ENCODE measurements at regions not wholly inside any gene's neighbourhood (a gene's known extent, or its start where the extent isn't known, plus 50 kb on each side); places are given as distances from the start of the nearest gene placed in this dataset.

GRCh38 chr12:118611770-118612169 is 235.4 kb downstream of the SUDS3 start:
- no peak for FAIRE-seq
- TF ChIP-seq, protein P1, sequence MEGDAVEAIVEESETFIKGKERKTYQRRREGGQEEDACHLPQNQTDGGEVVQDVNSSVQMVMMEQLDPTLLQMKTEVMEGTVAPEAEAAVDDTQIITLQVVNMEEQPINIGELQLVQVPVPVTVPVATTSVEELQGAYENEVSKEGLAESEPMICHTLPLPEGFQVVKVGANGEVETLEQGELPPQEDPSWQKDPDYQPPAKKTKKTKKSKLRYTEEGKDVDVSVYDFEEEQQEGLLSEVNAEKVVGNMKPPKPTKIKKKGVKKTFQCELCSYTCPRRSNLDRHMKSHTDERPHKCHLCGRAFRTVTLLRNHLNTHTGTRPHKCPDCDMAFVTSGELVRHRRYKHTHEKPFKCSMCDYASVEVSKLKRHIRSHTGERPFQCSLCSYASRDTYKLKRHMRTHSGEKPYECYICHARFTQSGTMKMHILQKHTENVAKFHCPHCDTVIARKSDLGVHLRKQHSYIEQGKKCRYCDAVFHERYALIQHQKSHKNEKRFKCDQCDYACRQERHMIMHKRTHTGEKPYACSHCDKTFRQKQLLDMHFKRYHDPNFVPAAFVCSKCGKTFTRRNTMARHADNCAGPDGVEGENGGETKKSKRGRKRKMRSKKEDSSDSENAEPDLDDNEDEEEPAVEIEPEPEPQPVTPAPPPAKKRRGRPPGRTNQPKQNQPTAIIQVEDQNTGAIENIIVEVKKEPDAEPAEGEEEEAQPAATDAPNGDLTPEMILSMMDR (IDR thresholded peaks at IDR 0.05; ENCODE audit: insufficient read depth, missing control alignments) = no peak
- no peak for DNase-seq (ENCODE audit: insufficient read length, low spot score)

DNA sequence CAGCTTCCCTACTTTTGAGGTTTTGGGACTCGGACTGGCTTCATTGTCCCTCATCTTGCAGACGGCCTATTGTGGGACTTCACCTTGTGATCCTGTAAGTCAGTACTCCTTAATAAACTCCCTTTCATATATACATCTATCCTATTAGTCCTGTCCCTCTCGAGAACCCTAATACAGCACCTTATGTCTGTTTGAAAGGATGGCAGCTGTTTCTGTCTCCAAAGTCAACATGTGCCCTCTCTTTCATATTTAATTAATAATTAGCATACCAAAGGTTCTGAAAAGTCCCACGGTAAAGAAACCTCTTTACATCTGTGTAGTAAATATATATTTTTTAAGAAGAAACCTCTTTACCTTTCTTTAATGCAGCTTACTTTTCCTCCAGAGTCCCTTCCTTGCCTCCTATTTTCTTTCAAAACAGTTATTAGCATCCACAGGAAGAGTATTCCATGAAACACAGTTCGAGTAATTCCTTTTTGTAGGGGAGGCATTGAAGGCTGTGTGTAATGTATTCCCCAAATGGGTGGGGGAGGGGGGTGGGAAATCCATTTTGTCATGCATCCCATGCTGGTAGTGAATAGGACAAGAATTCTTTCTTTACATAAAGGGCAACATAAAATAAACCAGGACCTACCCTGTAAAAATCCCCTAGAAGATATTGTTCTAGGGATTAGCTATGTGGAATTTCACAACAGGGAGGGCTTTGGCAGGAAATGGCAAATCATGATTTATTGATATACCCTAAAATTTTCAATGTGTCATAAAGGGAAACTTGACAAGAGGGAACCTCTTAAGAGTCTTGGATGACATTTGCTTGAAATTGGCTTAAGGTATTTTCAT is 241.5 kb downstream of the SUDS3 start:
- DNase-seq (ENCODE audit: insufficient read length, low spot score) (no peak), FAIRE-seq (no peak)
- TF ChIP-seq, protein P1 (IDR thresholded peaks at IDR 0.05; ENCODE audit: insufficient read depth, missing control alignments) = no peak

DNA sequence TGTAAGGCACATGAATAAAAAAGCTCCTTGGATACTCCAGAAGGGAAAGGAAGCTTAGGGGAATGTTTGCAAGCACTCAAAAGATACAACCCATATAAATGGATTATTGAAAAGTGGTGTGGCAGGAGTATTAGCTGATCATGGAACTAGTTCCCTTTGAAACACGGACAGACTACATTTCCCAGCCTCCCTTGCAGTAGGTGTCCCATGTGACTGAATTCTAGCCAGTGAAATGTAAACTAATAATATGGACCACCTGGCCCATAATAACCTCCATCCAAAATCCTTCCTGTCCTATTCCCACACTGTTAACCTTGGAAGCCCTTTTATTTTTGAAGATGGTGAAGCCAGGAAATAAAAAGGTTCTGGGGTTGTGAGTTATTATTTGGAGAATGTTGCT is 242.3 kb downstream of the SUDS3 start:
- DNase-seq (ENCODE audit: insufficient read length, low spot score) = no peak

DNA sequence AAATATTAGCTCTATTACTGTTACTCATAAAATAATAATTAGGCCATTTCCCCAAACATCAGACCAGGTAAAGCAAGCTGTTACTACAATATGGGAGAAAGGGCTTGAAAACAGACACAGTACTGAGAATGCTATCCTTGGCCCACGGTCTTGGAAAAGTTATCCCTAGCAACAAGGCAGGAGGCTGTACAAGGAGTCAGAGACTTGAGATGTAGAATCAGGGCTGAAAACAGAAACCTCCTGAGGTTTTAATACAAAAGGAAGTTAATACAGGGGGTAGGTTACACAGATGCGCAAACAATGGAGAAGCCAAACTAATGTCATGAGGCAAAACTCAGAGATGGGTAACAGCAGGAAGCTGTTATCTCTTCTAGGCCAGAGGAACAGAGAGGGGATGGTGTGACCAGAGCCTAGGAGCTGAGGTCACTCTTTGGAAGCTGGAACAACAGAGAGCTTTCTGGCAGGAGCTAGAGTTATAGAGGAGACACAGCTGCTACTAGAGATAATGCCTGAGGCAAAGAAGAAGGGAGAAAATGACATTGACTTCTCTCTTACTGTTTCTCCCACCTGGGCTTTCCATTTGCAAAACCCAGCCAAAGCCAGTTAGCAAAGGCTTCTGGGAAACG is 248.8 kb downstream of the SUDS3 start:
- TF ChIP-seq, protein P1 (IDR thresholded peaks at IDR 0.05; ENCODE audit: insufficient read depth, missing control alignments) = no peak
- no peak for FAIRE-seq
- DNase-seq (ENCODE audit: insufficient read length, low spot score) = no peak

More for the DNA sequence above, 242.3 kb downstream of the SUDS3 start:
- no peak for FAIRE-seq
- TF ChIP-seq, protein P1 (IDR thresholded peaks at IDR 0.05; ENCODE audit: insufficient read depth, missing control alignments) = no peak

- FAIRE-seq (no peak), DNase-seq (ENCODE audit: insufficient read length, low spot score) (no peak)
- TF ChIP-seq, protein P1 (IDR thresholded peaks at IDR 0.05; ENCODE audit: insufficient read depth, missing control alignments) = no peak
These were observed 256.7 kb downstream of the SUDS3 start for GRCh38 chr12:118633071-118633470.

- TF ChIP-seq, protein P1 (IDR thresholded peaks at IDR 0.05; ENCODE audit: insufficient read depth, missing control alignments) = no peak
- no peak for FAIRE-seq
- no peak for DNase-seq (ENCODE audit: insufficient read length, low spot score)
These were observed 258.9 kb downstream of the SUDS3 start for GRCh38 chr12:118635276-118635675.
